H9 (cell line): ENCODE measurements at regions not wholly inside any gene's neighbourhood (a gene's known extent, or its start where the extent isn't known, plus 50 kb on each side); places are given as distances from the start of the nearest gene placed in this dataset.

Experiments used
- DNase-seq: peaks from one replicate; pipeline ENCODE4 v3.0.0-alpha.2; 2017
- H2AFZ ChIP-seq: one replicate; pipeline ENCODE4 v1.6.1; 2013; ENCODE audit warnings: mild to moderate bottlenecking, low read length, control low read depth, moderate library complexity
- H2AK5ac ChIP-seq: 2 replicates; pipeline ENCODE4 v1.6.1; 2013; ENCODE audit warnings: low read length, control low read depth, mixed read lengths; ENCODE audit not compliant: insufficient read length
- H2BK120ac ChIP-seq: one replicate; pipeline ENCODE4 v1.6.1; 2013; ENCODE audit warnings: low read depth, mild to moderate bottlenecking, low read length, control low read depth, inconsistent platforms; ENCODE audit not compliant: poor library complexity, severe bottlenecking
- H2BK12ac ChIP-seq: 2 replicates; pipeline ENCODE4 v1.6.1; 2013; ENCODE audit warnings: low read length, control low read depth, mixed read lengths, low read depth; ENCODE audit not compliant: insufficient read length
- H2BK15ac ChIP-seq: 2 replicates; pipeline ENCODE4 v1.6.1; 2013; ENCODE audit warnings: low read depth, low read length, control low read depth
- H2BK20ac ChIP-seq: one replicate; pipeline ENCODE4 v1.6.1; 2013; ENCODE audit warnings: low read depth, mild to moderate bottlenecking, low read length, control low read depth, inconsistent platforms; ENCODE audit not compliant: poor library complexity, severe bottlenecking
- H2BK5ac ChIP-seq: 2 replicates; pipeline ENCODE4 v1.6.1; 2013; ENCODE audit warnings: low read length, control low read depth, mixed read lengths; ENCODE audit not compliant: insufficient read length
- H3K14ac ChIP-seq: 2 replicates; pipeline ENCODE4 v1.6.1; 2013; ENCODE audit warnings: low read length, control low read depth; ENCODE audit not compliant: insufficient read depth
- H3K18ac ChIP-seq: 2 replicates; pipeline ENCODE4 v1.6.1; 2013; ENCODE audit warnings: low read depth, mild to moderate bottlenecking, mixed read lengths, low read length, control low read depth; ENCODE audit not compliant: insufficient read length
- H3K23ac ChIP-seq: 2 replicates; pipeline ENCODE4 v1.6.1; 2013; ENCODE audit warnings: low read length, control low read depth, mixed read lengths, low read depth; ENCODE audit not compliant: insufficient read length
- H3K23me2 ChIP-seq: 2 replicates; pipeline ENCODE4 v1.6.1; 2013; ENCODE audit warnings: low read depth, mild to moderate bottlenecking, mixed read lengths, low read length, control low read depth; ENCODE audit not compliant: insufficient read length, poor library complexity, severe bottlenecking
- H3K27ac ChIP-seq: 2 replicates; pipeline ENCODE4 v1.5.1; 2013; ENCODE audit warnings: low read length, control low read depth, mixed read lengths, low read depth; ENCODE audit not compliant: insufficient read length
- H3K27me3 ChIP-seq: 2 replicates; pipeline ENCODE4 v1.6.1; 2013; ENCODE audit warnings: low read length, control low read depth, inconsistent platforms; ENCODE audit not compliant: insufficient read depth
- H3K4ac ChIP-seq: 2 replicates; pipeline ENCODE4 v1.6.1; 2013; ENCODE audit warnings: low read depth, mild to moderate bottlenecking, control low read depth, inconsistent platforms, low read length, moderate library complexity
- H3K4me1 ChIP-seq: 2 replicates; pipeline ENCODE4 v1.6.1; 2013; ENCODE audit warnings: low read length, control low read depth, inconsistent platforms; ENCODE audit not compliant: insufficient read depth
- H3K4me2 ChIP-seq: 2 replicates; pipeline ENCODE4 v1.6.1; 2013; ENCODE audit warnings: low read length, control low read depth, mixed read lengths; ENCODE audit not compliant: insufficient read length, insufficient read depth
- H3K56ac ChIP-seq: 2 replicates; pipeline ENCODE4 v1.6.1; 2013; ENCODE audit warnings: low read depth, mild to moderate bottlenecking, mixed read lengths, low read length, control low read depth; ENCODE audit not compliant: insufficient read length
- H3K79me1 ChIP-seq: 2 replicates; pipeline ENCODE4 v1.6.1; 2013; ENCODE audit warnings: low read depth, mild to moderate bottlenecking, moderate library complexity, low read length, control low read depth, inconsistent platforms; ENCODE audit not compliant: insufficient read depth, poor library complexity, severe bottlenecking
- H3K79me2 ChIP-seq: 2 replicates; pipeline ENCODE4 v1.6.1; 2013; ENCODE audit warnings: low read length, control low read depth, inconsistent platforms; ENCODE audit not compliant: insufficient read depth
- H3K9ac ChIP-seq: 2 replicates; pipeline ENCODE4 v1.6.1; 2013; ENCODE audit warnings: low read length, control low read depth, mixed read lengths; ENCODE audit not compliant: insufficient read length; ENCODE audit errors: extremely low read depth
- H3K9me3 ChIP-seq: one replicate; pipeline ENCODE4 v1.6.1; 2013; ENCODE audit warnings: low read depth, low read length, inconsistent platforms; ENCODE audit not compliant: control insufficient read depth
- H3T11ph ChIP-seq: one replicate; pipeline ENCODE4 v1.6.1; 2013; ENCODE audit warnings: mild to moderate bottlenecking, low read length, control low read depth, inconsistent platforms
- H4K20me1 ChIP-seq: one replicate; pipeline ENCODE4 v1.6.1; 2013; ENCODE audit not compliant: control insufficient read depth, insufficient read length, insufficient read depth
- H4K5ac ChIP-seq: 2 replicates; pipeline ENCODE4 v1.6.1; 2013; ENCODE audit warnings: low read depth, mild to moderate bottlenecking, mixed read lengths, low read length, control low read depth; ENCODE audit not compliant: insufficient read length
- H4K8ac ChIP-seq: replicated peaks from 2 replicates; pipeline ENCODE4 v1.6.1; 2013; ENCODE audit warnings: low read length, control low read depth, mixed read lengths, low read depth; ENCODE audit not compliant: insufficient read length
- H4K91ac ChIP-seq: 2 replicates; pipeline ENCODE4 v1.6.1; 2013; ENCODE audit warnings: low read depth, mild to moderate bottlenecking, moderate library complexity, mixed read lengths, low read length, control low read depth; ENCODE audit not compliant: insufficient read length
- H3K27ac Mint-ChIP-seq, 3 experiments: 2 replicates in 2 of 3; 3 replicates in 1 of 3; pipeline ENCODE4 v1.8.0; 2020 to 2021; ENCODE audit warnings: mixed read lengths in 3 of 3, mild to moderate bottlenecking in 1 of 3, moderate library complexity in 1 of 3
- H3K27me3 Mint-ChIP-seq: 2 replicates; pipeline ENCODE4 v1.8.0; 2021; ENCODE audit warnings: low read depth, mild to moderate bottlenecking, moderate library complexity, mixed read lengths
- H3K36me3 Mint-ChIP-seq, 3 experiments: 2 replicates in 2 of 3; 3 replicates in 1 of 3; pipeline ENCODE4 v1.8.0; 2020 to 2021; ENCODE audit warnings: low read depth in 3 of 3, mixed read lengths in 3 of 3; ENCODE audit not compliant: insufficient read depth in 1 of 3
- H3K4me1 Mint-ChIP-seq, 2 experiments: 2 replicates each; pipeline ENCODE4 v1.8.0; 2020; ENCODE audit warnings: mixed read lengths in 2 of 2
- H3K4me3 Mint-ChIP-seq, 2 experiments: 2 replicates in 1 of 2; 3 replicates in 1 of 2; pipeline ENCODE4 v1.8.0; 2020 to 2021; ENCODE audit warnings: mild to moderate bottlenecking in 2 of 2, mixed read lengths in 2 of 2, moderate library complexity in 1 of 2
- H3K9me3 Mint-ChIP-seq, 2 experiments: 2 replicates in 1 of 2; 3 replicates in 1 of 2; pipeline ENCODE4 v1.8.0; 2020; ENCODE audit warnings: mild to moderate bottlenecking in 2 of 2, mixed read lengths in 2 of 2, moderate library complexity in 1 of 2
- CTCF ChIP-seq: fragments of 200-600 bp; sonication (generic); conservative IDR thresholded peaks from 3 replicates; pipeline ENCODE4 v1.8.0; 2021; ENCODE audit warnings: antibody characterized with exemption, mild to moderate bottlenecking
- WGBS: extraction: QIAGEN DNeasy Blood & Tissue Kit; methylation state at CpG from one replicate; pipeline ENCODE4 v1.1.7; 2013; ENCODE audit warnings: missing lambda C conversion rate, low lambda C conversion rate, mixed read lengths; ENCODE audit not compliant: insufficient read length; ENCODE audit errors: extremely low coverage; 5-methylcytosine and 5-hydroxymethylcytosine counted together

GRCh38 chr14:66078006-66078405 is 408.2 kb upstream of the CCDC196 start:
- H3K4me3 Mint-ChIP-seq: no peak overlapping the region
- no peak overlapping the region for H4K91ac ChIP-seq
- H3K4me1 ChIP-seq: no peaks in the 10 kb centered on the region
- H2BK120ac ChIP-seq: no peak overlapping the region
- H3K23ac ChIP-seq: no peak overlapping the region
- no peak overlapping the region for H2AFZ ChIP-seq
- no peaks in the 10 kb centered on the region; the same call in 1 of the 2 replicates for H3K27me3 ChIP-seq
- H3K4me2 ChIP-seq: no peak overlapping the region
- H3K9me3 ChIP-seq: no peaks in the 10 kb centered on the region
- H4K5ac ChIP-seq: no peak overlapping the region
- peaks cover 0 to 4% of the 10 kb centered on the region in 2 experiments; a peak in 1 of 4 replicates for H3K4me1 Mint-ChIP-seq
- no peaks in the 10 kb centered on the region for H3K36me3 Mint-ChIP-seq
- no peak overlapping the region for H3K14ac ChIP-seq
- no peak overlapping the region for H4K8ac ChIP-seq
- H3K27me3 Mint-ChIP-seq: peaks cover 1% of the 10 kb centered on the region; the same call in 1 of the 2 replicates
- no peak overlapping the region; a peak in 1 of 7 replicates for H3K27ac Mint-ChIP-seq
- no peak overlapping the region for H3K56ac ChIP-seq
- no peaks in the 10 kb centered on the region for H3K23me2 ChIP-seq
- no peaks in the 10 kb centered on the region for H3K79me2 ChIP-seq
- no peak overlapping the region for H3K27ac ChIP-seq
- WGBS: no CpG with 5 or more reads among the region's 5 CpGs
- H2AK5ac ChIP-seq: no peak overlapping the region
- H3K9me3 Mint-ChIP-seq: no peaks in the 10 kb centered on the region
- no peak for DNase-seq
- H4K20me1 ChIP-seq: no peaks in the 10 kb centered on the region
- no peak overlapping the region for H2BK12ac ChIP-seq
- no peak overlapping the region for H3K18ac ChIP-seq
- H3K79me1 ChIP-seq: no peaks in the 10 kb centered on the region
- no peak overlapping the region for H3K9ac ChIP-seq
- TF ChIP-seq CTCF: no peak
- no peak overlapping the region for H3K4ac ChIP-seq
- no peak overlapping the region for H2BK20ac ChIP-seq
- H2BK5ac ChIP-seq: no peak overlapping the region
- H2BK15ac ChIP-seq: no peak overlapping the region
- H3T11ph ChIP-seq: no peak overlapping the region
